SU-DHL-6 (cell line): ENCODE measurements at regions not wholly inside any gene's neighbourhood (a gene's known extent, or its start where the extent isn't known, plus 50 kb on each side); places are given as distances from the start of the nearest gene placed in this dataset.

ENCODE experiments used
- CTCF ChIP-seq: fragments of 200-600 bp; sonication (generic); IDR thresholded peaks from one replicate; pipeline ENCODE4 v1.5.1; 2017; ENCODE audit warnings: antibody characterized with exemption, mild to moderate bottlenecking, low read length, moderate library complexity; ENCODE audit not compliant: insufficient read depth, poor library complexity, severe bottlenecking
- EZH2phosphoT487 ChIP-seq: fragments of 200-600 bp; sonication (generic), shearing (Covaris generic); conservative IDR thresholded peaks from 2 replicates; pipeline ENCODE4 v1.6.1; 2018; ENCODE audit warnings: mild to moderate bottlenecking, antibody characterized with exemption, low read length, moderate library complexity, mixed read lengths

- TF ChIP-seq CTCF (no peak), EZH2phosphoT487 (no peak)
Observed at GRCh38 chr3:25910105-25910504, 120.2 kb downstream of the OXSM start.
